Neural progenitor cell (in vitro differentiated cells): ENCODE measurements at regions not wholly inside any gene's neighbourhood (a gene's known extent, or its start where the extent isn't known, plus 50 kb on each side); places are given as distances from the start of the nearest gene placed in this dataset.

ENCODE experiments used
- CTCF ChIP-seq: fragments of 200-600 bp; sonication (generic); IDR thresholded peaks from 2 replicates; pipeline ENCODE4 v1.5.1; 2017; ENCODE audit warnings: antibody characterized with exemption, mild to moderate bottlenecking
- EZH2 ChIP-seq: fragments of 200-600 bp; sonication (generic); IDR thresholded peaks from 2 replicates; pipeline ENCODE4 v1.6.1; 2017; ENCODE audit warnings: antibody characterized with exemption, mild to moderate bottlenecking, moderate library complexity

GRCh38 chr6:91720324-91720723, 1133.5 kb upstream of the MAP3K7 start:
- TF ChIP-seq CTCF (no peak), EZH2 (no peak)
